Nucleus accumbens (tissue), 56 donors: ENCODE measurements at regions not wholly inside any gene's neighbourhood (a gene's known extent, or its start where the extent isn't known, plus 50 kb on each side); places are given as distances from the start of the nearest gene placed in this dataset.
"Not testable (repeated sequence)": the region's sequence is repeated elsewhere in the genome, so short reads cannot be mapped to it uniquely, and the experiment has no call there.

ENCODE experiments used
- DNase-seq, 56 donors: peaks; one replicate each; lab custom pipeline; 2025; lab: John Stamatoyannopoulos, UW

DNA sequence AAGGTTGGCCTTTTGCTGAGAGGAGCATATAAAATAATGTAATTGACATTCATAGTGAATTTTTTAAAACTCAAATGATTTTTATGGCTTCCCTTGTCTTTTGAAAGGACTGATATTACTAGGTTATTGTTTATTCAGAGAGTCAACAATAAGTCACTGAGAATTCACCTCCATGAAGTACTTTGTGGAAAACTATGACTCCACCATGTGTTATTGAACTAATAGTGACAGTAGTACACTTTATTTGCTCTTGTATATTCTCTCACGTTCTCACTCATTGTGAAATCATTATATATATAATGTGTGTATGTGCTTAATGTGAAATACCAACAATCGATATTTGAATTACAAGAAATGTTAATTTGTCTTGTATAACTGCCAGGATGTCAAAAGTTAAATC lies 267.4 kb upstream of the CCDC179 start:
- DNase-seq = no peak

DNA sequence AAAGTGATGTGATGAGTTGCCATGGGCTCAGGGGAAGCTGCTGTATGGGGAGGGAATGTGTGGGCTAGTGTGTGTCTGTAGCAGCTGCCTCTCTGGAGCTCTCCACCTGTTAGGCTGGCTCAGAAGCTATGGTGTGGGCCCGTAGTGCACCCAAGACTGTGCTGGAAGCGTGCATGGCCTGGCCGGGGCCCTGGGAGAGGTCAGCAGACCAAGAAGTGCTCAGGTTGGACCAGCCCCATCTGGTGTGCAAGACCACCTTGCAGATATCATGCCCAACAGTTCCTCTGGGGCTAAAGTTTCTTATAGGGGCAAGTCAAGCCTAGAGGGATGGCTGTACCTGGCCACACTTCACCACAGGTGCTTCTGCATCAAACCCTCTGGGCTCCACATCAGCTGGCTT lies 274.4 kb upstream of the CCDC179 start:
- no peak for DNase-seq

DNA sequence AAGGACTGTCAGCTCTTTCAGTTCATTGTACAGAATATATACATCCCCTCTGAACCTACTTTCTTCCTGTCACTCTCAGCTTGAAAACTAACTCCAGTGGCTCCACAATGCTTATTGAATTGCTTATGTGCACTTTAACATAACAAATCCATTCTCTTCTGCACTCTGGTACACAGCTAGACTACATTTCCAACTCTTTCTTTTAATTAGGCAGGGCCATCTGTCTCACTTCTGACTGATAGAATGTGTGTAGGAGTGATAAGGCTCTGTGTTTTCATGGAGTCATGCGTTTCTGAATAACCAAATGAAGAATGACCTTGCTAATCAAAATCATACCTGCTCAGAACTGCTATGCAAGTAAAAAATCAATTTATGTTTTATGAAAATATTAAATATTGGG lies 278.5 kb upstream of the CCDC179 start:
- DNase-seq = no peak

GRCh38 chr11:23143022-23143421 lies 282.7 kb upstream of the CCDC179 start:
- no peak for DNase-seq

DNA sequence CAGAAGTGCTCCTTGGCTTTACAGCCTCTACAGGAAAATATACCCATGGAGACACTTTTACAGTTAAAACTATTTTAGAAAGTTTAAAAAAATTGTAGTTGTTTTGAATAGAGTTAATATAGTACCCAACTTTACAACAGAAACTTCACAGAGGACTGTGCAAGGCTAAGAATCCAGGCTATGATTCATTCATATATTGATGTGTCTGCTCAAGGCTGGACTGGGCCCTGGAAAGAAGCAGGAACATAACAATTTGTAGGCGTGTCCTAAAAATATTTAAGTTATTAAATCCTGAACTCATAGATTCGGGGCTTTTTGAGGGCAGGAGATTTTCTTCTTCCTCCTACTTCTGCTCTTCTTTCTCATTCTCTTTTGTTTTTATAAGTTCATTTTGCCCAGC lies 291.5 kb upstream of the CCDC179 start:
- no peak for DNase-seq

DNA sequence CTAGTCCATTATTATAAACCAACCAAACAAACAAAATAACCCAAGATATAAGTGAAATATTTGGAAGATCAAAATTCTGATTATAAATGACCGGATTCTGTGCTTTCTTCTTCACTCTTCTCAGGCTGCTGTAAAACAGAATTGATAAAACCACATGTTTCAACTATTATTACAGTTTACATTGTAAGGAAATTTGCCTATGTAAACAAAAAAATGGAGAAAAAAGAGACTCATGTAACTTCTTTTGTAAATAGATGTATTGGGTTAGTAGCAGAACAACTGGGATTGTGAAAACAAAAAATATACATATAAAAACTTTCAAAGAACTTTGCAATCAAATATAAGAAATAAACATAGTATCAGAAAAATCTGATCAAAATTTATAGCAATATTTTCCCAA lies 295.2 kb upstream of the CCDC179 start:
- no peak for DNase-seq

DNA sequence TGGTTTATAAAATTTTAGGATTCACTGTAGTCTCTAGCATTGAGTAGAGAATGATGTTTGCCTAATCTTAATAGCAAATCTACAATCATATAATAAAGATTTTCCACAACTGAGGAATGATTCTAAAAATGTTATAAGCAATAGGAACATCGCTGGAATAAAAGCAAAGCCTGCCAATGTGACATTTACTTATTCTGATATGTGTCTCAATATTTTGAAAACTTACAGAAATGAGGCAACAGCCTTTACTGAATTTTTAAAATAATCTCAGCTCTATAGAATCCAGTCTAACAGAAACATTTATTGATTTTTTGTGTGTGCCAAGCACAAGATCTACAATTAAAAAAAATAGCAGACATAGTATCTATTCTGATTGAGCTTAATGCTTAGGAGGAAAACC lies 303.7 kb upstream of the CCDC179 start:
- no peak for DNase-seq

DNA sequence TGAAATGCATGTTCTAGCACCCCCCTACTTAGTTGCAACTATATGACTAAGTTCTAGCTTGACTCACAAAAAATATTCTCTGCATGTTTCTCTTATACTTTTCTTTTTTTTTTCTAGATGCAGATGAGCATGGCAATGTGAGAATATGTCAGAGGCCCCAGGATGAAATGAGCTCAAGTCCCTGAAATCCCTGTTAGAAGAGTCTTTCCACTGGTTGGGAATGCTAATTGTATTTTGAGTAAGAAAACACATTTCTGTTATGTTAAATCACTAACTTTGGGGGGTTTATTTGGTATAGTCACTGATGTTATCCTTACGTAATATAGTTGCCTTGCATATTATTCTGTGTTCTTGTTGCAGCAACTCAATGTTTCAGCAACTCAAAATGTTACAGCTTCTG lies 306.1 kb upstream of the CCDC179 start:
- no peak for DNase-seq

DNA sequence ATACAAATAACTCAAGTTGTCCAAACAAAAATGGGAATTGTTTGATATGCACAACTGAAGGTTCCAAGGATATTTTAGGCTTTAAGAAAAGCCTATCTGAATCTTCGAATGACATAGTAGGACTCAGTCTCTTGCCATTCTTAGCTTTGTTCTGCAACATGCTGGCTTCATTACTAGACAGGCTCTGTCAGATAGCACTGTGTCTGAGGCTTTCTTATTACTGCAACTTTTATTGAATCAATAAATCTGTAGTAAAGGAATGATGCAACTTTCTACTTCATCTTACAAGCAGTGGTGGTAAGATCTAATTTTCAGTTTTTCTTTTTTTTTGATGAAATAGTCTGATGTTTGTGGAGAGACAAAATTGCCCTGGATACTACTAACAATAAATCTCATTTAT lies 319.3 kb upstream of the CCDC179 start:
- no peak for DNase-seq

GRCh38 chr11:23181022-23181807 lies 320.9 kb upstream of the CCDC179 start:
- no peak for DNase-seq

DNA sequence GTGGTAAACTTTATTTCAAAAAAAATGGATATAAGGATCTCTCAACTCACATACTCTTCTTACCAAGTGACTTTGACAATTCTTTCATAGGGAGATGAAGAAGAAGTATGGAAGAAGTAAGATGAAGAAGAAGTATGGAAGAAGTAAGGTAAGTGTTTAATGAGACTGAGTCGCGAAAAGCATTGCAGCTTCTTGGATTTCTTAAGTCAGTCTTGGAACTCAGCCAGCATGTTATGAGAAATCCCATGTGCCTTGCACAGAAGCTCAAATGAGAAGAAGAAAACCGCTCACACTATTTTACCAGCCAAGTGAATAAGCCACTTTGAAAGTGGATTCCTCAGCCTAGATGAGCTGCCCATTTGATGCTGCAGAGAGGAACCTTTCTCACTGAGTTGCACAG lies 332.0 kb upstream of the CCDC179 start:
- DNase-seq = no peak

DNA sequence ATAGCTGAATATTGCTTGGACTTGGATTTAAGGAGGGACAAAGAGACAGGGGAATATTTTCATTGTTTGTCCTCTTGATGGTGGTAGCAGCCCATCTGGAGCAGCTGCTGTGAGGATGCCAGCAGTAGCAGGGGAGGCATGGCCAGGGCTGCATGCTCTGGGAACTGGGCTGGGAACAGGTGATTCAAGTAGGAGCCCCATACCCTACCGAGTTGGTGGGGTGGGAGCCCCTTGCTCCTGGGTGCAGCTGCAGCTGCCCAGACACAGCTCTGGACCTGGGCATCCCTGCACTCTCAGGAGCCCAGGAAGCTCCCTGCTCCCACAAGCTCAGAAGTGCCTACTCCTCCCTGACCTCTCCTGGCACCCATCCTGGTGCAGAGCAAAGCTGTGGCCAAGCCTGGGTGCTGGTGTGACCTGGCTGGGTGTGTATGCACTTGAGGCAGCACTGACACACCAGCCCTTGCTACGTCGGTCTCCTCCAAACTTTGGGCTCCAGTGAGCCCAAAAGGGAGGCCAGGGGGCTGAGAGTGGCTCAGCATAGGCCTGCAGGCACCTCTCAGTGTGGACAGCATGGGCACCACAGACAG lies 341.8 kb upstream of the CCDC179 start:
- no peak for DNase-seq

- no peak for DNase-seq
These were observed 342.3 kb upstream of the CCDC179 start for GRCh38 chr11:23202611-23203010.

GRCh38 chr11:23205156-23205871 lies 345.0 kb upstream of the CCDC179 start:
- DNase-seq = no peak

GRCh38 chr11:23206741-23207336 lies 346.6 kb upstream of the CCDC179 start:
- DNase-seq = no peak

GRCh38 chr11:23211221-23211620 lies 350.9 kb upstream of the CCDC179 start:
- no peak for DNase-seq

DNA sequence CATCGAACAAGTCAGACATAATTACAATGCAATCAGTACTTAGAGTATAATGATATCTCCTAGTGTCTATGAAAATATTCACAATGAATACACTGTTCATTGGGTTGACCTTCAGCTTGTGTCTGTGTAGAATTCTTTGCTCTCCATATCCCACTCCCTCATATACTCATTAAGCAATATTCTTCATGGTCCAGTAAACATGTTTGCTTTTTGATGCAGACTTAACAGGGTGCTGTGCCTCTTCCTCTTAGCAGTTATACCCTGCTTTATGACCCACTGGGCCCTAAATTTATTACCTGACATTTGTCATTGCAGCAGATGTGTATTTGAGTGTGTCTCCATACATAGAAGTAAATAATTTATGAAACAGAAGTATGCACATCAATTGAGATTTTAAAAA lies 352.5 kb upstream of the CCDC179 start:
- DNase-seq = no peak

- no peak for DNase-seq
These were observed 356.8 kb upstream of the CCDC179 start for GRCh38 chr11:23217072-23217471.

- DNase-seq = not testable (repeated sequence)
These were observed 359.8 kb upstream of the CCDC179 start for GRCh38 chr11:23220086-23220485.

- DNase-seq = no peak
These were observed 361.1 kb upstream of the CCDC179 start for GRCh38 chr11:23221366-23221765.

GRCh38 chr11:23226331-23227077 lies 366.2 kb upstream of the CCDC179 start:
- DNase-seq = no peak
